ENCODE measurements at regions not wholly inside any gene's neighbourhood (a gene's known extent, or its start where the extent isn't known, plus 50 kb on each side); places are given as distances from the start of the nearest gene placed in this dataset.

- no peak for DNase-seq (ENCODE audit: low read depth)
- no peak overlapping the region for H3K4me3 ChIP-seq (ENCODE audit: low read length)
- TF ChIP-seq CTCF (conservative IDR thresholded peaks at IDR 0.05; ENCODE audit: low read length) = no peak
These were observed 649.2 kb downstream of the ZPLD1 start for GRCh38 chr3:103083848-103084631.

DNA sequence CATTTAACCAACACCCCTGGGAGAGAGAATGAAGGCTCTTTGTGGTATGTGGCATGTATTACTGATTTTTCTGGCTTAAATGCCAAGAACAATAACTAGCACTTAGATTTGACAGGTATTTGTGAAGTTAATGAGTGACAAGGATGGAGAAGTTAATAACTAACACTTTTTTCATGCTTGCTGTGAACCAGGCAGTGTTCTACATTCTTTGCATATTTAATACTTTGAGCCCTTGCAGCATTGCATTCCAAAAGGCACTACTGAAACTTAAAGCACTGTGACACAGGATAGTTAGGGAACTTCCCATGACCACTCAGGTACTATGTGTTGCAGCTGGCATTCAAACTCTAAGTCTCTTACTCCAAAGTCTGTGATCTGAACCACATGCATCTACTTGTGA, 650.6 kb downstream of the ZPLD1 start:
- no peak overlapping the region for H3K4me3 ChIP-seq (ENCODE audit: low read length)
- no peak for TF ChIP-seq CTCF (conservative IDR thresholded peaks at IDR 0.05; ENCODE audit: low read length)
- no peak for DNase-seq (ENCODE audit: low read depth)

DNA sequence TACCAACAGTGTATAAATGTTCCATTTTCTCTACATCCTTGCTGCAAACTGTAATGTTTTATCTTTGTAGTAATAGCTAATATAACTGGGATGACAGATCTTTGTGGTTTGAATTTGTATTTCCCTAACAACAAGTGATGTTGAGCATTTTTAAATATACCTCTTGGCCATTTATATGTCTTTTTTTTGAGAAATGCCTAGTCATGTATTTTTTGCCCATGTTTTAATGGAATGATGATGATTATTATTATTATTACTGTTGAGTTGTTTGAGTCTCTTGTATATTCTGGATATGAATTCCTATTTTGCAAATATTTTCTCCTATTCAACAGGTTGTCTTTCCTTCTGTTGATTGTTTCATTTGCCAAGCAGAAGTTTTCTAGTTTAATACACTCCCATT, 654.9 kb downstream of the ZPLD1 start:
- DNase-seq (ENCODE audit: low read depth) = no peak
- no peak overlapping the region for H3K4me3 ChIP-seq (ENCODE audit: low read length)
- no peak for TF ChIP-seq CTCF (conservative IDR thresholded peaks at IDR 0.05; ENCODE audit: low read length)

DNA sequence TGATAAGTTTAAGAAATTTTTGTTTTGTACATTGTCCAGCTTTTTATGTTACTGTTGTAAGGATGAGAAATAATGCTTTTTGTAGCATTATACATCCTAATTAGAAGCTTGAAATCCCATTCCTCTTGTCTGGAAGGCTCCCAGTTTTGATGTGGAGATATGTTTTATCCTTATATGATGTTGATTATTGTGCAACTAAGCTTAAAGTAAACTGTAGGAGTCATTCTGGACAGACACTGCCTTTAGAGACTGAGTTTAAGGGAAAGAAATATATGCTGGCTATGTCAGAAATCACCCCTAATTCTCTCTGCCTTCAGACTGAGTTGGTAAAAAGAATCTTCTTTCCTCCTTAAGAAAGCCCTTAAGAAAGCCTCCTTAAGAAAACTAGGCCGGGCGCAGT, 670.4 kb downstream of the ZPLD1 start:
- TF ChIP-seq CTCF (conservative IDR thresholded peaks at IDR 0.05; ENCODE audit: low read length) = no peak
- DNase-seq (ENCODE audit: low read depth) = no peak
- no peak overlapping the region for H3K4me3 ChIP-seq (ENCODE audit: low read length)

DNA sequence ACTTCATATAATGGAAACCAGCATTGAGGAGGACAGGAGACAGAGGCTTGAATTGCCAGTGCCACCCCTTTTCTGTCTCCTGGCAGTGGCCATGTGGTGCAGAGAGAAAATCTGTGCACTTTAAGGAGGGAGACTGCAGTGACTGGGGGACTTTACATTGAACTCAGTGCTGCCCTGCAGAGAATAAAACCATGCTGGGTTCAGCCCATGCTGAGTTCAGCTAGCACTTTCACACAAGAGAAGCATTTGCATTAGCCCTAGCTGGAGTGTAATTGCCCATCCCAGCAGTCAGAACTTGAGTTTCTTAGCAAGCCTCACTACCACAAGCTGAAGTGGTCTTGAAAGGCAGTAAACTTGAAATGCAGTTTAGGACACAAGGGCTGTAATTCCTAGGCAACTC, 677.5 kb downstream of the ZPLD1 start:
- TF ChIP-seq CTCF (conservative IDR thresholded peaks at IDR 0.05; ENCODE audit: low read length) = no peak
- H3K4me3 ChIP-seq (ENCODE audit: low read length) = no peak overlapping the region
- no peak for DNase-seq (ENCODE audit: low read depth)

DNA sequence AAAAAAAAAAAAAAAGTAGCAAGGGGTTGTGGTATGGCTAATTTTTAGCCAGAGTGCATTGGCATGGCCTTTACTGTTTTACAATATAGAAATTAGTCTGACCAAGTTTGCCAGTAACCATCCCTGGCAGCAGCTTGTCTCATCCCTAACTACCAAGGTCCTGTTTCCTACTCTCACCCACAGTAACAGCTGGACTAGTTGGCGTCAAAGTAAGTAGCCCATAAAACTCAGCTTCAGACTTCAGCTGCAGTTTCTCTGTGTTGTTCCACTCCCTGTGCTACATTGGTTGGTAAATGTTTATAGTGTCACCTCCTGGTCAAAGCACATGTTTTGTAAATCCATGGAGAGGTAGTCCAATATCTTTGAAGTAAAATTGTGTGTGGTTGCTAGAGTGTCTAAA, 691.3 kb downstream of the ZPLD1 start:
- no peak for TF ChIP-seq CTCF (conservative IDR thresholded peaks at IDR 0.05; ENCODE audit: low read length)
- DNase-seq (ENCODE audit: low read depth) = no peak
- no peak overlapping the region for H3K4me3 ChIP-seq (ENCODE audit: low read length)

DNA sequence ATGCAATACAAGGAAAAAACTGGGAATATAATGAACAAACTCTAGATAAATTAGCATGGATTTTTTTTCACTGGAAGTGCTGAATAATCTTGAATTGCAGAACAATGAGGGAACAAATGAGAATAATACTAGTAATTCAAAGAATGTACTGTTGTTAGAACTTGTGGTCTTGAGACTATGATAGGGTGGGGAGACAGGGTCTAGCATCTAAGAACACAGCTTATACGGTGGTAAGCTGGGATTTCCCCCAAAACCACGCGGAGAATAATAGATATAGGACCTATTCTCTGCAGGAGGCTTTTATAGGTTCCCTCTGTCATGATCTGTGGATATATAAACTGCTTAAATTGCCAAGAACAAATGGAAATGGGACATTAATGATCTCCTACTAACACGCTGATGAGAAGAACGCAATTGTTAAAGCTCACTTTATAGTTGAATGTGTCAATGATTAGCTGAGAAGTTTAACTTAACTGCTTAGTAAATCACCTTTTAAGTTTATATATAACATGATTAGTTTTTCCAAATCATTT, 692.3 kb downstream of the ZPLD1 start:
- no peak for TF ChIP-seq CTCF (conservative IDR thresholded peaks at IDR 0.05; ENCODE audit: low read length)
- H3K4me3 ChIP-seq (ENCODE audit: low read length) = no peak overlapping the region
- DNase-seq (ENCODE audit: low read depth) = no peak
